ENCODE measurements at regions not wholly inside any gene's neighbourhood (a gene's known extent, or its start where the extent isn't known, plus 50 kb on each side); places are given as distances from the start of the nearest gene placed in this dataset.

DNA sequence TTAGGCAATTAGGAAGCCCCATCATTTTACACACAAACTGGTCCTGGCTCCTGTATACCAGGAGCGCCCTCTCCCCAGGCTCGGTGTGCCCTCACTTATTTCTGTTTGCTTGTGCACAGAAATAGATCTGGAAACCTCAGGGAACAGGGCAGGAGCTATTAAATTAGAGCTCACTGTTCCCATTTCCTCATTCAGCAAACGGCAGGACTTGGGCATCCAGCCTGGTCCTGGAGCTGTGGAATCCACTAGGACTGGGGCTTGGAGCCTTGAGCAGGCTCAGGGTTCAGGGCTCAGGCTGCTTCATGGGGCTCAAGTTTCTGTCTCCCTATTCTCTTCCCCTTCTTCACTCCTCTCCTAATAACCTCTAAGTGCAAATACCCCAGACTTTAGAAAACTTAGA is 91.3 kb downstream of the VCPKMT start:
- TF ChIP-seq, protein P1, sequence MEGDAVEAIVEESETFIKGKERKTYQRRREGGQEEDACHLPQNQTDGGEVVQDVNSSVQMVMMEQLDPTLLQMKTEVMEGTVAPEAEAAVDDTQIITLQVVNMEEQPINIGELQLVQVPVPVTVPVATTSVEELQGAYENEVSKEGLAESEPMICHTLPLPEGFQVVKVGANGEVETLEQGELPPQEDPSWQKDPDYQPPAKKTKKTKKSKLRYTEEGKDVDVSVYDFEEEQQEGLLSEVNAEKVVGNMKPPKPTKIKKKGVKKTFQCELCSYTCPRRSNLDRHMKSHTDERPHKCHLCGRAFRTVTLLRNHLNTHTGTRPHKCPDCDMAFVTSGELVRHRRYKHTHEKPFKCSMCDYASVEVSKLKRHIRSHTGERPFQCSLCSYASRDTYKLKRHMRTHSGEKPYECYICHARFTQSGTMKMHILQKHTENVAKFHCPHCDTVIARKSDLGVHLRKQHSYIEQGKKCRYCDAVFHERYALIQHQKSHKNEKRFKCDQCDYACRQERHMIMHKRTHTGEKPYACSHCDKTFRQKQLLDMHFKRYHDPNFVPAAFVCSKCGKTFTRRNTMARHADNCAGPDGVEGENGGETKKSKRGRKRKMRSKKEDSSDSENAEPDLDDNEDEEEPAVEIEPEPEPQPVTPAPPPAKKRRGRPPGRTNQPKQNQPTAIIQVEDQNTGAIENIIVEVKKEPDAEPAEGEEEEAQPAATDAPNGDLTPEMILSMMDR (IDR thresholded peaks at IDR 0.05 in 4 of 5, conservative IDR thresholded peaks at IDR 0.05 in 1 of 5) = no peak
- TF ChIP-seq POLR2A (IDR thresholded peaks at IDR 0.05) = peak in 1 of 2 donors; percentile 24

Data from gastrocnemius medialis (tissue), 4 donors.